ENCODE measurements at regions not wholly inside any gene's neighbourhood (a gene's known extent, or its start where the extent isn't known, plus 50 kb on each side); places are given as distances from the start of the nearest gene placed in this dataset.

DNA sequence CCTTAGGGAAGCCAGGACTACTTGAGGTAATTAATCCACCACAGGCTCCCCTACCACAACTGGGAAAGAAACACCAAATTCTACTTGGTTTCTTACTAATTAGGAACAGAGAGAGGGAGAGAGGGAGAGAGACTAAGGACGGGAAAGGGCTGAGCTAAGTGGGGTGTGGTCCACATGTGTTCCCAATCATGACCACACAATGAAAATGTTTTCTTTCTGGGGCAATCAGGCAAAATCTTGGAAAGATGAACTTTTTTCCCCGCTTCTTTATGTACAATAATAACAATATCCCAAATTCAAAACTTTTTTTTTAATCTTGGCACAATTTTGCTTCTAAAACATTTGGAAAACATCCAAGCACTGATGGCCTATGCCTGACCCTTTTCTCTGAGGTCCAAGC lies 734.4 kb downstream of the MAFB start:
- DNase-seq = no peak

DNA sequence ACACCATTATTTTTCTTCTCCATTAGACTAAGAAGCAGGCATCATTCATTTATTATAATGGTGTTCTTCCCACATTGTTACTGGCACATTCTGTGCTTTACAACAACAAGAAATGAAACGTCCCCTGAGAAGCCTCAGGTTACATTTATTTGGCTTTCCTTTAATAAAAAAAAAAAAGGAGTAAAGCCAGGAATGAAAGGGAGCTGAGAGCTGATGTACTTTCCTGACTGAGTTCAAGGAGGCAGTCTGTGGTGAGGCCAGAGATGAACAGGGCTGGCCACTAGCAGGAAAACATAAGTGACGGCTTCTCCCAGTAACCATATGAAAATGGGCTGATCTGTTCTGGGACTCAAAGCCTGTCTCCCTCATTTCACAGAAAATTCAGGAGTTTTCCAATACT lies 742.1 kb downstream of the MAFB start:
- DNase-seq = no peak

DNA sequence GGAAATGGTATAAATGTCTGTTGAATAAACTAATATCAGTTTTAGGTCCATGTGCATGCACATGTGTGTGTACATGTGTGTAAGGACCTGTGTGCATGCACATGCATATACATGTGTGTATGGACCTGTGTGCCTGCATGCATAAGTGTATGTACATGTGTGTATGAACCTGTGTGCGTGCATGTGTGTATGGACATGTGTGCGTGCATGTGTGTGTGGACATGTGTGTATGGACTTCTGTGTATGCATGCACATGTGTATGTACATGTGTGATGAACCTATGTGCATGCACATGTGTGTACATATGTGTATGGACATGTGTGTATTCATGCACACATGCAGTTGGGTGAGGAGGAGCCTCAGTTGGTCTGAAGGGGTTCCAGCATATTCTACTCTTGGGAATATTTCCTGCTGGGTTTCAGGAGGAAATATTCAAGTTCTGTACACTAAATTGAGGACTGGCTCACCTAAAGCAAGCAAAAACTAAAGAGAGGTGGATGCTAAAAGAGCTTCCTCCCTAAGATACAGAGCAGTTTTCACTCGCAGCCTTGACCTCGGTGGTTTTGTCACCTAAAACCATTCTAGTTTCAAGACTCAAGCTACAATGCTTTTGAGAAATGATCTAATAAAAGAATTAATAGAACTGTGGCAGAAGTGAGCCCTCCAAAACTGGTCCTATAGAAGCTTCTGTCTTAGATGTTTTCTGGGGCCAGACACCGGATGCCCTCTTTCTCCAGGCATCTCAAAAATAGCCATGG lies 742.8 kb downstream of the MAFB start:
- no peak for DNase-seq

DNA sequence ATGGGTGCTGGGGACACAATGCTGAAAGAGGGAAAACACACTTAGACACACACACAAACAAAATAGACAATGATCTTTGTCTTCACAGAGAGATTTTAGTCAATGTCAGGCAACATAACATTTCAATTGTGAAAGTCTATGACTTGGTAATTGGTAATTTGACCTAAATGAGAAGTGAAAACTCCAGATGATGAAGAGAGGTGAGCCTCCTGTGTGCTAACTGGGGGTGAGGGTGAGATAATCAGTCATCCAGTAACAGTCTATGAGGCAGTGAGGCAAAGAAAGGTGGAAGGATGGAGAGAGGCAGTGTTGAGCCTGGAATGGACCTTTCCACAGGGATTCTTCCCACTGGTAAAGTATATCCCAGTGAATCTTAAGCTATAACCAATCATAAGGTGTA lies 744.2 kb downstream of the MAFB start:
- no peak for DNase-seq

DNA sequence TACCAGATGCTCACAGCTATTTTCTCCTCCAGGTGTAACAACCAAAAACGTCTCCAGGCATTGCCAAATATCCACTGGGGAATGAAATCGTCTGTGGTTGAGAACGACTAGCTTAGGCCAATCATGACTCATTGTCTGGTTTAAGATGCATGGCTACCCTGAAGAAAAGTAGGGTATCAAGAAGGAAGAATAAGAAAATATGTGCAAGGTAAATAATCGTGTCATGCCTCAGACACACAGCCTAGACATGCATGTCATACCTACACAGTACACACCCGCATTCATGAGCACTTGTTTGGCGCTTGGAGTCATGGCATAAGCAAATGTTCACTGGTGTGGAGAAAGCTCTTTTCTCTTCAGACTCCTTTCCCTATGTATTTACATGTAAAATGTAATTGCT lies 745.7 kb downstream of the MAFB start:
- DNase-seq = no peak

DNA sequence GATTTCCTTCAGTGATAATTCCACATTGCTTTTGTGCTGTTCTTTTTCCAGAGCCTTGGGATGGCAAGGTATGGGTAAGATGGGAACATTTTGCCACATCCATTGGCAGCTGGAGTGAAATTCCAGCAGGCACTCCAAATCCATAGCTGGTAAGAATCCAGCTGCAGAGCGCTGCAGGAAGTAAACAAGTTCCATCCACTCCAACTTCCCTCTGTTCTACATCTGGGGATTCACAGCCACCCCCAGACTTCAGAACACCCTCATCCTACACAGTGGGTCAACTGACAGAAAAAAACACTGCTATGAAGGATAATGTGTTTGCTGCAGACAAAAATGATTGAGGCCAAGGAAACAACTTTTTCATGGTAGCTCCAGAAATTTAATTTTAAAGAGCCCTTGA lies 747.8 kb downstream of the MAFB start:
- DNase-seq = no peak

DNA sequence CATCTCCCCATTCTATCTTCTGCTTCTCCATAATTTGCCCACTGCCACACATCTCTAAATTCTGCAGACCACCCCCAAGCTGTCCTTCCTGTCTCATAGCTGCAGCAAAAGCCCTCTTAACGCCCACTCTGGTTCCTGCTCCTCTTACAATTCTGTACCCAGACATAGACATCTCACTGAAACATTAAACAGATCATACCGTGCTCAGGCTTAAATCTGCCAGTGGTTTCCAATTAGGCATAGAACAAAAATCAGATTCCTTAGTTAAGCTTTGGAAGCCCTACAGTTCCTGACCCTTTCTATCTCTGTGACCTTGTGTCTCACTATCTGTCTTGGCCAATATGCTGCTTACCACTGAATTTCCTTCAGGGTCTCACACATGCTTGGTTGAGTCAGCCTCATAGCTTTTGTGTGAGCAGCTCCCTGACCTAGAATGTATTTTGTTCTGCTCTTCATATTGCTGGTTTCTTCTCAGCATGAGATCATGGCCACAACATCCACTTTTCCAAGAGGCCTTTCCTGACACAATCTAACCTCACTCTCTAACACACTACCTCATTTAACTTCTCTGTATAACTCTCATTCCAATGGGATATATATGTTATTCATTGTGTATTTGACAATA lies 749.7 kb downstream of the MAFB start:
- no peak for DNase-seq

DNA sequence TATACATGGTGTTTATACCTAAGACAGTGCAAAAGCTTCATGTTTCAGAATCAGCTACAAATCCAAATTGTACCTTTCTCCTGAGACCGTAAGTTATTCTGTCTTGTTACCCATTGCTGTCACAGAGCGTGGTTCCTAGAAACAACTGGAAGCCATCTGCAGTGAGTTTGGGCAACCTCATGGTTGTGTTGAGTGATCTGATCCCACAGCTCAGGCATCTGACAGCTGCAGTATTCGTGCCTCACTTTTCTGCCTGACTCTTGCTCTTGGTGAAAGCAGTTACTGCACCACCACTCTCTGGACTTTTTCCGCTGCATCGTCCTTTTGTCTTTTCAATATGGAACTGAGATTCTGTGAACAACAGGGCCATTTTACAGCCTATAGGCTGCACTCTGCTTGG lies 752.6 kb downstream of the MAFB start:
- DNase-seq = no peak

DNA sequence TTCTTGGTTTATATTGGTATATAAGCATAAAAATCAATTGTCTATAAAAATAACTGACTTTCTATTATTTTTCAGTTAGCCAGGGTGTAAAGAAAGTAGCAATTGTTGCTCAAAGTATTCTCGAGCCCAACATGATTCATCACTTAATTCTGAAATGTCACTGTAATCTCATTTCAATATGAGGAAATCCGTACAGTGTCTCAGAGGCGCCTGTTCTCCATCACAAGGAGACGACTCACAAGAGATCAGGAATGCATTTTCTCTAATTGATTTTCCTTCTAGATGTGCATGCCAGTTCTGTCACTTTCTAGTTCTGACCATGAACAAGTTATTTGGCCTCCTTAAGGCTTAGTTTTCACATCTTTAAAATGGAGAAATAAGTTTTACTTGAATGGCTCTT lies 753.1 kb downstream of the MAFB start:
- DNase-seq = no peak

DNA sequence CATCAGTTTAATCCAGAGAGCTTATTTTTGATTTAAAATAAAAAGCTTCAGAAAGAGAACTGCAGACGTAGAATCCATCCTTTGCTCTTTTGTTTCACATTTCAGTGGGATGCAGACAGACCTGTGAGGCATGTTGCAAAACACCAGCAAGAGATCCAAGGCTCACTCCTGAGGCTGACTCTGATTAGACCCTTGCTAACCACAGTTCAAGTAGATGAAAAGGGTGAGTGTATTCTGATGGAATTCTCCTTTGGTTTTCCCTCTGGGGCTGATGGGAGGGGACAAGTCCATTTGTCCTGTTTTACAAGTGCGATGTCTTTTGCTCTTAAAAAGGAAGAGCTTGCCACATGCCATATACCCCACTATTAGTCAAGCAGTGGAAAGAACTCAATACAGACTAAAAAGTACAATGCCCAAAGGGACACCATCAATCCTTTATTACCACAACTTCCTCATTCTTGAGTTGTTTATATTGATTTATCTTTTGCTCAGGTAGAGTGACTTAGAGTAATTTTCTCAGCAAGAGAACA lies 772.7 kb downstream of the MAFB start:
- no peak for DNase-seq

DNA sequence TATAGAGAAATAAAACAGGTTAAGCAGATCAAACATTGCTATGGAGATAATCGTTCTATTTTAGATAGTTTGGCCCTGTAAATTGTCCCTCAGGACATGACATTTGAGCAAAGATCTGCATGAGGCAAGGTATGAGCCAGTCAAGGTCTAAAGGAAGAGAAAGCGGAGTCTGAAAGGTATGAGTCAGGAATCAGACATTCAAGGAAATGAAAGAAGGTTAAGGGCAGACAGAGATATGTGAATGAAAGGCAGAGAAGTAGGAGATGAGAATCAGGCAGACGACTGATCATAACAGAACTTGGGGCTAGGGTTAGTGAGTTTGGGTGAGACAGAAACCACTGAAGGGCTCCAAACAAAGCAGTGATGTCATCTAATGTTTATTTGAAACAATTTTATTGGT lies 775.8 kb downstream of the MAFB start:
- DNase-seq = no peak

DNA sequence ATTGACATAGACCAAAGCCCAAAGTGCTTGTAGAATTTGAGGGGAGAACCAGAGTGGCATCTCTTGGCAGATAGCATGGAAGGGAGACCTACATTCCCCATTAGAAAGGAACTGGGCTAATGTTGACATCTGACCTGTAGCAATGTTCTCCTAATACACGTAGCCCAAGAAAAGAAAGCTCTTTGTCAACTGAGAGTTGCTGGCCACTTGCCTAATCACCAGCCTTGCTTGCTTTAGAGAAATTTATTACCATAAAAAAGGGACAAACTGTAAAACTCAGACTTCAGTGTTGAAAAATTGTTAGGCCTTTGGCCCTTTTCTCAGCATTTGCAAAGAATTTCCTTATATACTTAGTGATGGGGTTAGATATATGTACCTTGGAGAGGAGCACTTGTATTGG lies 777.5 kb downstream of the MAFB start:
- DNase-seq = no peak

DNA sequence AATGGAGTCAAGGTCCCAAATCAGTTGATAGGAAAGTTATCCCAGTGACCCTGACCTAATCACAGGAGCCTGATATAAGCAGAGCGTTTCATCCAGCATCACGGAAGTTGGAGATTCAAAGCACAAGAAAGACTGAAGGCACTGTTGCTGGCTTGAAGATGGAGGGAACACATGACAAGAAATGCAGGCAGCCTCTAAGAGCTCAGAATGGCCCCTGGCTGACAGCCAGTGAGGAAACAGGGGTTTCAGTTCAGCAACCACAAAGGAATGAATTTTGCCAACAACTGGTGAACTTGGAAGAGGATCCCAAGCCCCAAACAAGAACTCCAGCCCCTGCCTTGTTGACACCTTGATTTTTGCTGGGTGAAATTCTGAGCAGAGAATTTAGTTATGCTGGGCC lies 778.5 kb downstream of the MAFB start:
- no peak for DNase-seq

DNA sequence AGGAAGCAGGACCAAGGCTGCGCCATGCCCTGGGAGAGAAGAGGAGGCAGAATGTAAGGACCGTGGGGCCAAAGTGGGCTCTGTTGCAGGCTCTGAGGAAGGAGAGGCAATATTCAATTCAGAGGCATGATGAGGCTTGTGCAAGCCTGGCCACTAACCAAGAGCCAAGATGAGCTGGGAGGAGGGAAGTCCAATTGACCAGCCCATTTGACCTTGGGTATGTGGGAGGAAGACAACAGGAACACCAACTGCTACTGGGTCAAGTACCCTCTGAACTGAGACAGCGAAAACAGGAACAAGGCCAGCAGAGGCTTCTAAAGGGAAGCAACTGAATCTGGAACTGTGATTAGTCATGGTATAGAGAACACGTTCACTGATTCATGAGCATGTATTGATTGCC lies 779.6 kb downstream of the MAFB start:
- DNase-seq = no peak

DNA sequence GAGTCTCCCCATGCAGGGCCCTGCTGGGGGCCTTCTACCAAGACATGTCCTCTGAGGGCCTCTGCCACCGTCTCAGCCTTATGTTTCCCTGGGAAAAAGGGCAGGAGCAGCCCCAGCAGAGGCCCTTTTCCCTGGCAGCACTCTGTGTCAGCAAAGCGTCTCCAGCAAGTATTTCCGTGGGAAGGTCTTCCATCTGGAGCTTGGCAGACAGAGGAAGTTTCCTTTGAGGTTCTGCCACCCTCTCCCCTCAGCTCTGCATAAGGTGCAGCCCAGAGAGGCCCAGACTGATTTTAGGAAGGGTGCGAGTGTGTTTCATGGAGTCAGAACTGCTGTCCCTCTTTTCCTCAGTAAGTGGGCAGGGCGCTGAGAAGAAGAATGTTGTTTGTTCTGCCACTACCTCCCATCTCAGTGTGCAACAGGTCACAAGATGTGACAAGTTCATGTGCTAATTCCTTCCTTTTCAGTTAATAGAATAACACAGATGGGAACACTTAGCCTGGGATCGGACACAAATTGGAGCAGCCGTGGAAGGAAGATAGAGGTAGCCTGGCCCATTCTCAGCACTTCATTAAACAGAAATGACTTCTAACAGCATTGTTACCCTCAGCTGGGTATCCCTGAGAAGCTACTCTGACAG lies 784.4 kb downstream of the MAFB start:
- no peak for DNase-seq

DNA sequence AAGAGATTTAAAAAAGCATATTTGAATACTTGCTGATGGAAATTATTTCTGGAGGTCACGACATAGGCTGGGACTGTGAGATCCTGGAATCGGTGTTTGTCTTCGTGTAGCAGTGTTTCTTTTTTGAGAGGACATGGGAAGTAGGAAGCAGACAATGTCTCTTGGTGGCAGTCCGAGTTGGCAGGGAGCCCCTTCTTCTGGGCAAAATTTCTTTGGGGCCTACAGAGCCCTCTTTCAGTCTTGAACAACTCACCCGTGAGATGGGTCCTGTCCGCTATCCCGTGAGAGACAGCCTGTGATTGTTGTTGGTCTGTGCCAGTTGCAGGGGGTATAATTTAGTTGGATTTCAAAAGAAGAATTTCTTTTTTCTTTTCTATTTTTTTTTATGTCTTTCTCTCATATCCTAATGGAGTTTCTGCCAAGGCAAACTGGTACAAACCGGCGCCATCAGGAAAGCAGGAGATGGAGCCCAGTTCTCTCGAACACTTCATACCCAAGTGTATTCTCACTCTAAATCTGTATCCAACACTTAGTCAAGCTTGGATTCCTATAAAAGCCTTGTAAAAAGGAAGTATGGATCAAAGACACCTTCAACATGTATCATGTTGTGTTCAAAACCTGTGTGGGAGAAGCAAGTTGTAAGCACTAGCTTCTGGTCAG lies 785.1 kb downstream of the MAFB start:
- DNase-seq = no peak

DNA sequence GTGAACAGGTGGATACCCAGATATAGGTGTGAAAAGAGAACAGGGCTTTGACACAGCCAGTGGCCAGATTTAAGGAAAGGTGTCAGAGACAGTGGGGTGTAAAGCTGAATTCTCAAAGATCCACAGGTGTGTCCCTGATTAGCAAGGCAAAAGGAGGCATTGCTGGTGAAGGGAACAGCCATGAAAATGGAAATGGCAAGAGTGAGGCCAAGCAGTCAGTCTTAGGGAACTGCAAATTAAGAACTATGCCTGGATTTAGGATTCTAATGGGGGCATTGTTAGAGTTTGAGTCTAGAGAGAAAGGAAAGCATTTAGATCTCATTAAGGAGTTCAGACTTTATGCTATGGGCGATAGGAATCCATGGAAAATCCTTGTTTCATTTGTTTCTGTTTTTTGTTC lies 789.2 kb downstream of the MAFB start:
- DNase-seq = no peak

DNA sequence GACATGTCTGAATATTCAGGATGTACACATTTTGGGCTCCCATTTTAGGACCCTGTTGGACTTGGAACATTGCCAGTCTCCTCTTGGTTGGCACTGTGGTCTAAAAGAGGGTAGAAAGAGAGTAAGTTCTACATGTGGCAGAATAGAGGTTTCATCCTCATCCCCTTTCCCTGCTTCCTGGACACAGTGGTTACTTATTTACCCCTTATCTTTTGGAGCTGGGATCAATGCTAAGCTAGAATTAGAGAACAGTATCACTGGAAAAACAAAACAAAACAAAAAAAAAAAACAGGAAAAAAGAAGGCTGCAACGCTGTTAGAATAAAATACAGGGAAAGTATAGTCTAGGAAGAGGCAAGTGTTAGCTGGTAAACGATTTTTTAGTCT lies 790.6 kb downstream of the MAFB start:
- DNase-seq = no peak

DNA sequence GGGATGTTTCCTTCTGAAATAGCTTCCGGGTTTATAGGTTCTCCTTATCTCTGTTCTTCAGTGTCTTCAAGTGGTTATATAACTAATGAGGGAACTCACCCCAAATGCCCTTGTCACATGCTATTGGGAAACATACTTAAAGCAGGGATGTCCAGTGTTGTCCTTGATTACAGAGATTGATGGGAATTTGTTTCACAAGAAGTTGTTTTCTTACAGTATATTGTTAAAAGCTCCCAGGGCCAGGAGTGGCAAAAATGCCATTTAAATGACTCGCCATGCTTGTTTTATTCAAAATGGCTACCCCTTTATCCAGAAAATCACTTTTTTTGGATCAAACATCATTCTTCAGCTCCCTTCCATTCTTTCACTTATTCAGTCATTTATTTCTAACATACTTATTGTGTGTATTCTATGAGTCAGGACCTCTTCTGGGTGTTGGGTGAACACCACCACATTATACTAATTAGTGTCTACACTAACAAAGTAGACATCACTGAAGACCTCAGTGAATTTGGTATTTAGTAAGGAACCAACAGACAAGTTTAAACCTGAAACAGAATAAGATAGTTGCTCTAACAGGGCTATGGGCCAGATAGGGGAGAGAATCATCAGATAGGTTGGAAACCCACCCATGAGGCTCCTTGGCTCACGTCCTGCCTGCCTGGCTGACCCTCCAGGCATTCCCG lies 791.1 kb downstream of the MAFB start:
- DNase-seq = no peak

DNA sequence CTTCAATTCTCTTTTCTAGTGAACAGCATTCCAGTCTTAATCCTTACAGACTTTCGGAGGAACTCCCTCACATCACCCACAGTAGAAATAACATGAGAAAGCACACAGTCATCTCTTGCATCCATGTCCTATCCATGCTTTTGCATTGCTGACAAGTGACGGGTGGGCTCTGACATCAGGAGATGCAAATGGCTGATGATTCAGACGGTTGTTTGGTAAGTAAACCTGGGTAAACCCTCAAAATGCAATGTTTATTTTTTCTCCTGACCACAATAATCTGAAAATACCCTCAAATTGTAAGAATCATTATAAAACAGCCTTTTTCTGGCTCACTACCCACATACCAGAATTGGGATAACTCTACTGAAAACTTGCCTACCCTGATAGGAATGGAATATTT lies 792.0 kb downstream of the MAFB start:
- DNase-seq = no peak

DNA sequence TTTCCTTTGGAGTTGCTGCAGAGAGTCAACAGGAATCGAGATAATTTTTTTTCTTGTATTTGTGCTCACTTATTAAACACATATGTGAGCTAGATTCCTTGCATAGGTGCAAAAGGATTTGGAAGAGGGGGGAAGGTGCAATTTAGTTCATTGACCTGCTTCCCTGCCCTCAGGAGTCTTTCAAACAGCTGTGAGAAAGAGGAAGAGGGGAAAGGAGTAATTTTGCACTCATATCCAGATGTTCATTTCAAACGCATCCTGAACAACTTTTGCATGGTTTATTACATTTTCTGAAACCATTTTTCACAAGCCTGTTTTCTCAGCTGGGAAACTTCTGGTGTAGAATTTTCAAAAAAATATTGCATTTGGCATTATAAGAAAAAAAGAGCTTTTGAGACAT lies 795.0 kb downstream of the MAFB start:
- no peak for DNase-seq

DNA sequence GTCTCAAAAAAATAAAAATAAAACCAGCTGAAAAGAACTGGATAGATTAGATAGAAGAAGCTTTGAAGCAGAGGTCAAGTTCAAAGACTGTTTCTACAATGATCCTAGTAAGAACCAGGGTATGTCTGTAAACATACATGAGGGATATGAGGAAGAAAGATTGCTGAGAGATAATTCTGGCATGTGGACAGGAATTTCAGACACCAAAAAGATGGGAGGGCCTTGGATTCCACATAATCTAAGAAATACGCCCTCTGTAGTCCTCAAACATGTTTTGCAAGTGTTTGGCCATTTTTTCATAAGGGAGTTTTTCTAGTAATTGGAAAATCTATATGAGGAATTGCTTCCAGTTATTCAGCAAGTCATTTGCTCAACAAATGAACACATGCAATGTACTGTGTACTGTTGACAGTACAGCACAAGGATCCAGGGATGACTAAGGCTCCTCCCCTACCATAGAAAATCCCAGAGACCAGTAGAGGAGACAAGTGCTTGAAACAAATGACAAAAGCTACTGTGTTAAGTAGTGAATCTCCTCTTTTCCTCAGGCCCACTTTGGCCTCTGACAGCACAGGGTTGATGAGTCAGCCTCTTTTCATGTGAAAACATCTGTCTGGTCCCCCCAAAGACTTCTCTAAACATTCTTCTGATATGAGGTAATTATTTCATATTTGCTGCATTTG lies 795.9 kb downstream of the MAFB start:
- DNase-seq = no peak

DNA sequence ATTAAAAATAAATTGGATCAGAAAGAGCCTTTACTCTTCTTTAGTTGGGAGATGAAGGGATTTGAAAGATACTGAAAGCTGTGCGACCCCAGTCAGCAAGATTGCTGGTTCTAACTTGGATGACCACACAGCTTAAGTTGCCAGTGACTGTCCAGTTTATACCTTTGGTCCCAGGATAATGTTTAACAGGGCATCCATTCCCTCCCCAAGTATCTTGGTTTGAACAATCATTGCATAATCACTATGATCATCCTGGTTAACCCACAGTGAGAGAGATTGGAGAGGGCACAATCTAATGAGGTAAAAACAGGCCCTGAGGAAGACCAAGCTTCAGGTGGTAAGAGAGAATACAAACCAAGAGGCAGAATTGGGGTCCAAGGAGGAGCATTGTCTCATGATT lies 798.3 kb downstream of the MAFB start:
- no peak for DNase-seq
